AG20443 (cell line): ENCODE measurements at regions not wholly inside any gene's neighbourhood (a gene's known extent, or its start where the extent isn't known, plus 50 kb on each side); places are given as distances from the start of the nearest gene placed in this dataset.

Experiments used
- DNase-seq: peaks from one replicate; pipeline ENCODE4 v3.0.0; 2012; ENCODE audit warnings: low spot score, mixed read lengths

DNA sequence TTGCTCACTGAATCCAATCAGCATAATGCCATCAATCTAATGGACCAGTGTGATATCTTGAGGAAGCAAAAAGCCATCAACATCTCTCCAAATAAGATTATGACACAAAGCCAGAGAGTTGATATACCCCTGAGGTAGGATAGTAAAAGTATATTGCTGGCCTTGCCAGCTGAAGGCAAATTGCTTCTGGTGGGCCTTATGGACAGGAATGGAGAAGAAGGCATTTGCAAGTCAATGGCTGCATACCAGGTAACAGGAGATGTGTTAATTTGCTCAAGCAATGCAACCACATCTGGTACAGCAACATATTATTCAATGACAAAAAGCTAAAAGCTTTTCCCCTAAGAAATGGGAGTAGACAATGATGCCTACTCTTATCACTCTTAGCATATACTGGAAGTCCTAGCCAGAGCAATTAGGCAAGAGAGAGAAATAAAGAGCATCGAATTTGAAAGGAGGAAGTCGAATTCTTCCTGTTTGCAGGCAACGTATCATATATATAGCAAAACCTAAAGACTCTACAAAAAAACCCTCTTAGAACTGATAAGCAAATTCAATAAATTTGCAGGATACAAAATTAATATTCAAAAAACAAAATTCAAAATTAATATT, 216.1 kb upstream of the RASA1 start:
- DNase-seq, result no peak

DNA sequence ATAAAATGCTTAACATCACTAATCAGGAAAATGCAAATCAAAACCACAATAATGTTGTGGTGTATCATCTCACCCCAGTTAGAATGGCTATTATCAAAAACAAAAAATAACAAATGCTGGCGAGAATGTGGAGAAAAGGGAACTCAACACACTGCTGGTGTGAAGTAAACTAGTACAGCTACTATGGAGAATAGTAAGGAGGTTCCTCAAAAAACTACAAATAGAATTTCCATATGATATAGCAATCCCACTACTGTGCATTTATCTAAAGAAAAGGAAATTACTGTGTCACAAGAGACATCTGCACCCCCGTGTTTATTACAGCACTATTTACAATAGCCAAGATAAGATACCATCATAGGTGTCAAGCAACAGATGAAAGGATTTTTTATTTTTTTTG, 214.5 kb upstream of the RASA1 start:
- no peak for DNase-seq

DNA sequence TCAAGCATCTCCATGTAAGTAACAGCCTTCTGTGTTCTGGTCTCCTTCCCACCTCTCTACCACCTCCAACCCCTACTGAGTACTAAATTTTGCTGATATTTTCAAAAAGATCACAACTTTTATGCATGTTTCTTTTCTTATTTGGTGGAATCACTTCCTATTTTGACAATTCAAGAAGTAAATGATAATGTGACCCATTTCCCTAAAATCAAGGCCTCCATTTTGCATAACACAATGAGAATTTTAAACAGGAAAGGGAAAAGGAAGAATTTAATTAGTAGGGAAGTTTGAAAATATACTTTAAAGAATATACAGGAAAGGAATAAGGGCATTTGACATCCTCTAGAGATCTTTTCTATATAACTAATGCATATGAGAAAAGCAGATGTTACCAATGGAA, 212.9 kb upstream of the RASA1 start:
- DNase-seq, result no peak

DNA sequence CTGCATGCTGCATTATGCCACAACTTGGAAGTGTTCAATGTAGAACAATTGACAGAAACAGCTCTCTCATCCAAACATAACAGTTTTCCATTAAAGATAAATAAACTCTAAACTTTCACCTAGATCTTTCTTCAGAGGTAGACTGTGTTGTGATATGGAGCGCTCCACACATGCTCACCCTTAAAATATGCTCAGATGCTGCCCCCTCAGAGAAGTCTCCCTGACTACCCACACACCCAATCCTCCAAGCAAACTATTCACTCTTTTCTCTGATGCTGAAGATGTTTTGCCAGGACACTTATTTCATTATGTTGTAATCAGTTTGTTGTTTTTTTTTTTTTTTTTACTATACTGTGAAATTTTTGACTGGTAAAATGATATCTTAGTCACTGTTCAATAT, 206.6 kb upstream of the RASA1 start:
- peak; percentile 7 for DNase-seq

DNA sequence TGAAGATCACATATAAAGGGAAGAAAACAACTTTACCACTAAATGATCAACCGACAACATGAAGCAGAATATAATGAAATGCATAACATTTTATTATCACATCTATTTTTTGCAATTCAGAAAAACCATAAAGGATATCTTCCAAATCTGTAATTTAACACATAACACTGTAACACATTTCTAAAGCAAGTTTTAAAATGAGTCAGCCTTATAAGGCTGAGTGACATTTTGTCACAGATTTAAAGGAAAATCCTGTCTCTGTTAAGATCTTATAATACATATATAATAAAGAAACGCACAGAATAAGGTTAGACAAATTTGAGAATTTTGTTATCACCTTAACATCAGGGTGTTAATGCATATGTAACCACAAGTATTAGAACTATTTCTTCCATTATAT, 198.4 kb upstream of the RASA1 start:
- no peak for DNase-seq

DNA sequence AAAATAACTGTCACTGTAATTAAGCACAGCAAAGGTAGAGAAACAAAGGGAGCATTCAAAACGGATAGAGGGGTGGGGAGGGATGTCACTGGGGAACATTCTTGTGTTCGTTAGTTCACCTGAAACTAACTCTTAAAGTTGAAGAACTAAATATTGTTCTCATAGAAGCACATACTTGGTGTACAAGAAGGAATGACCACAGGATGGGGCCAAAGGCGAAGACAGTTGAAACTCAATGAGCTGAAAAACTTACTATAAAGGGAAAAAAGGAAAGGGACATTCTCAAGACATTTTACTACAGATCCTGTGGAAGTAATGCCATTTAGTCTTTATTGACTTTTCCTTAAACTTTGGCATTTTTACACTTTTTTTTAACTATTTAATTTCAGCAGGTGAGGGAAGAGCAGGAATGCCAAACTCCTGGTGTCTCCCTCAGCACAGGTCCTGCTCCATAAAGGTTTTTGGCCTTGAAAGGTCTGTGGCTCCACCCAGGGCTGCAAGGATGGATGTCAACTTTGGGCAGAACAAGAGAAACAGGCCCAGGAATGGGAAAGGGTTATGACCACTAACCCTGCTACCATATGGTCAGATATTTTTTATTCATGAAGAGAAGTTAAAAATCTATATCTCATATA, 197.6 kb upstream of the RASA1 start:
- DNase-seq, result peak; percentile 66

DNA sequence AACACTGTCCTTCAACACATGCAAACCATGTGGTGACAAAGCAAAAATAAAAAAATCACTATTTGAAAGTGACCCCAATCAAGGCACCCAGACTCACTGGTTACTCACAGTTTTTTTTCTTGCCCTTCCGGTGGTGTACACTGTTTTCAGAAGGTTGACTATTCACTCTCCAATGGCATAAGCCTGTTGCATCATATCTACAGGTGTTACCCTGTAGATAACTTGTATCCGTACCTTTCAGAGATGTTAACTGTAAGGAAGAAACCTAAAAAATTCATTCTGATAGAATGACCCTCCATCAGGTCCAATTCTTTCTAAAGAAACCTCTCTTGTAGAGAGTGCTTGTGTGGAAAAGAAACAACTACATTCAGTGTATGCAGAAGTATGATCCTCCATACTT, 193.6 kb upstream of the RASA1 start:
- DNase-seq, result no peak

DNA sequence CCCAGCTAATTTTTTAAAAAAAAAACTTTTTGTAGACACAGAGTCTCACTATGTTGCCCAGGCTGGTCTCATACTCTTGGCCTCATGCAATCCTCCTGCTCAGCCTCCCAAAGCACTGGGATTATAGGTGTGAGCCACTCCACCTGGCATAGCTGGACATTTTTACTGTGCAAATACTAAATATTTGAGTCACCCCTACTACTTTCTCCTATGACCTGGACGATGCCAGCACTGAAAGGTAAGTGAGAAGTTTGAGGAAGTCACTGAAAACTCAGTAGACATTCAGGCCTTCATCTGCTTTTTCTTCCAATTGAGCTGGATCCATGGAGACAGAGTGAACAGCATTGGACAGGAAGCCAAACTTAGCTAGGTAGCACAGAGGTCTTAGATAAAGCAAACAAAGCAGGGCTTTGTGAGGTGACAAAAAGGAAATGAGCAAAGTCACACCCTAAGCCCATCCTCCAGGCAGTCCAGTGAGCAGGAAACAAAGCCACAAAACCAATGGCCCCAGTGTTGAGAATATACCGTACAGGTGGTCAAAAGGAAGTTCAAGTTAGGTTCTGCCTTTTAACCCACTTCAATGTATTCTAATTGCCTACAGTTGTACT, 192.6 kb upstream of the RASA1 start:
- no peak for DNase-seq

DNA sequence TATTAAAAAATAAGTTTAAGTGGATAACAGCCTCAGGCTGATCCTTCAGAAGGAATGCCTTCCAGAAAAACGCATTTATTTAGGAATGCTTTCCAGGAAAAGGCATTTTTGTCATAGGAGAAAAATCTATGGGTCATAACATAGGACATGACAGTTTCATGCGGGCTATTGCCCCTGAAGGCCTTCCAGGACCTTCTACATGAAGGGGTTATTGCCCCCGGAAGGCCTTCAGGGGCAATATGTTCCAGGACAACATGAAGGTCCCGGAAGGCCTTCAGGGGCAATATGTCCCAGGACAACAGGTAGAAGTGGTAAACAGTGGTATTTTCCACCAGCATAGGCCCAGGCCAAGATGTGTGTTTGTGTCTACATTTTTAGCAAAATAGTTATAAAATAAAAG, 191.3 kb upstream of the RASA1 start:
- no peak for DNase-seq

DNA sequence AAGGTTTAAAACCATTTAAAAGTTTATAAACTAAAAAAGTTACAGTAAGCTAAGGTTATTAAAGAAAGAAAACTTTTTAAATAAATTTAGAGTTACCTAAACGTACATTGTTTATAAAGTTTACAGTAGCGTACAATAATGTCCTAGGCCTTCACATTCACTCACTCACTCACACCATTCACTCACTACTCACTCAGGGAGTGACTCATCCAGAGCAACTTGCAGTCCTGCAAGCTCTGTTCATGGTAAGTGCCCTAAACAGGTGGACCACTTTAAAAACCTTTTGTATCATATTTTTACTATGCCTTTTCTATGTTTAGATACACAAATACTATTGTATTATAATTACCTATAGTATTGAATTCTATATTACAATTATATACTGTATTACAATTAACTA, 190.8 kb upstream of the RASA1 start:
- no peak for DNase-seq

DNA sequence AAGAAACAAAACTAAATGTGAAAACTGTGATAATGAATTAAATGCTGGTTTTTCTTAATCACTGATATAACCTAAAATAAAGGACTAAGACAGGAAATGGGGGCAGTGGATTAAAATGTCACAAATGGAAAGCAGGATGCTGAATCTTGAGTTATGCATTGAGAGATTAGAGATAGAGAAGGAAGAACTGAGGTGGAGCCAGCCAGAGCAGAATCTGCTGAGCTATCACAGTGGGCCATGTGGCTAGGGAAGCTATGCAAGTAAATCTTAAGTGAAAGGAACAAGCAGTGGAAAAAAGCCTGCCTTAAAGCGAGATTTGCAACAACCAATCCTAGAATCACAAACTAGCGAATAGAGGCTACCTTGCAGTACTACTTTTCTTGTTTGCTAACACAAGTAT, 188.5 kb upstream of the RASA1 start:
- DNase-seq, result no peak

DNA sequence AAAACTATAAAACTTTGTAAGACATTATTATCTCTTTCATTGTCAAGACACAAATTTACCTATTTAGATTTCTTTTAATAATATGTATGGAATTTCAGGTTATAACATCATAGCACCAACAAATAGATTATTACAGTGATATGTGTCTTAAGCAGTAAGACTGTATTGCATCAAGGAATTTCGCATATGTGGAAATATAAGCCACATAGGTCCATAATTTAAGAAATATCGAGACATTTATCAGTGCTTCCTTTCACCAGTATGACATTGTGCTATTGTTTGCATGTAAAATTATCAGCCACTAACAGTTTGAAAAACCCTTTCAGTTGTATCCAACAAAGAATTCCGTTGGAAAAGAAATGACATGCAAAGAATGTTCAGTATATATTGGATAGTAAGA, 186.7 kb upstream of the RASA1 start:
- no peak for DNase-seq

DNA sequence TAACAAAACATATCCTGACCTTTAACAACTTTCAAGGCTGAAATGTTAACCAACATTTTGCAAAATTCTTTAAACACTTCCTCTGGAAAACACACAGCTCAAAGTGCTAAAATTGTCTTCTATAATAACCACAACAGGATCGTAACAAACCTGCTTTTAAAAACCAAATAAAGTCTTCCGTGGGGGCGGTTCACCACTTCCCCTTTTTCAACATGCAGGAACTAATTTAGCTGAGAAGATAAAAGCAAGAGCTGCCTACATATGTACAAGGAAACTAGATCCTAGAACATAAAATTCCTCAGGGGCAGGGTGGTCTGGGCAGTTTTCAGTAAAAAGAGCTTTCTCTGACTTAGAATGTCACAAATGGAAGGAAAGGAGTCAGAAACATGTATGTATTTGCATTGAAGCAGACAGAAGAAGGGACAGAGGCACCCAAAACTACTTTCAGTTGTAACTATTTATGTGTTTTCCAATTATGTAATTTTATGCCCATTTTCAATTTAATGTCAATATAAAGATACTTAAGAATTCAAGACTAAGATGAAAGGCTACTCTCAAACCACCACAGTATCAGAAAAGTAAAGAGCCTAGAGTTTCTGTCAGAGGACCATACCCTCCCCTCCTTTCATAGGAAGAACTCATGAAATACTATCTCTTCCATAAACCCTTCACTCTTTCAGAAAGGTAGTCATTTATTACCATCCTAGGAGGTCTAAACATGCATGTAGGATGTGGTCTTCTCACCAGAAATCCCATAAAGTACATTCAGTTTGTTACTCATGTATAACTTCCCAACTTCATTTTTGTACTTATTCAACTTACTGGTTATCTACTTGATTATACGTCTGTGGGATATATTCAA, 185.9 kb upstream of the RASA1 start:
- no peak for DNase-seq

DNA sequence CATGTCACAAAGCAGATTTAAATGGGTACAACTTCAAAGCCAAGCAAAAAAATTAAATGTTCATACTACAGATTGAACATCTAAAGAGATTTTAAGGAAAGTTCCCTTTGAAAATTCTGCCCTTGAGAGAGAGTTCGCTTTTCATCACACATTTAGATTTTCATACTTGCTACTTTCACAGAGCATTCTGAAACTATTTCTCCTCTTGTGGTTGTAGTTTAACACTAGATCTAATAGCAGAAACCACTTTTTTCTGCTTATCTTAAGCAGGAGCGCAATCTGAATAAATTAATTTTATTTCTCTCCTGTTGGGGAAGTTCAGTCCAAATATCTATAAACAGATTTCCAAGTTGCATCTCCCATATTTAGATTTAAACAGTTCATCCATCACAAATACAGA, 173.3 kb upstream of the RASA1 start:
- DNase-seq, result no peak

DNA sequence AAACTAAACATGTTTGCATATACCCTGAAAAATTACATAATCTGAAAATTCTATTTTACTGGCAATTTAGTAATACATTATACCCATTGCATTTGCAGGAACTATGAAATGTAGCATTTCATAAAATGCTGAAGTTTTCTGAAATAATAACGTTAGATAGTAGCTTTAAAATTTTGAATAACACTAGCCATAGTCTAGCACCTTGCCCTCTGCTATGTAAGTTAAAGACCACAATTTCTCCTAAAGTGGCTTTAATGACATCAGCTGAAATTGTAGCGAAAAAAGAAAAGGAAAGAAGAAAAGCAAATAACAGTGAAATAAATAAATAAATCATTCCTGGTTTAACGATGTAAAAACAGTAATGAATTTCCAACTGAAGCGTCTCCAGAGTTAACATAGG, 172.8 kb upstream of the RASA1 start:
- no peak for DNase-seq

DNA sequence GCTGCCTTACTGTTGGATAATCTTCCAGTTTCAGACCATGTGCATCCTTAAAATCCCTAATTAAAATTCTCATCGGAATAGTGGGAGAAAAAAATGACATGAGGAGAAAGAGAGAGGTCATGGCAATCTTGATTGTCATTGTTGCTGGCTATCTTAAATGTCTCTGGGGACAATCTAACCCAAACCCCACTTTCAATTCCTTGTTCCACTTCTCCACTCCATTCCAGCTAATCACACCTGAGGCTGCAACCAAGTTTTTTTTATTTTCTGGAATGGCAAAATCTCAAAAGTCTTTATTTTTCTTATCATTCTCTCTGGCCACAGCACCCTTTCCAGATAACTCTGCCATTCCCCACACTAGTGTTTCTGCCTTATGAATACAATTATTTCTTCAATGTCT, 171.9 kb upstream of the RASA1 start:
- no peak for DNase-seq

DNA sequence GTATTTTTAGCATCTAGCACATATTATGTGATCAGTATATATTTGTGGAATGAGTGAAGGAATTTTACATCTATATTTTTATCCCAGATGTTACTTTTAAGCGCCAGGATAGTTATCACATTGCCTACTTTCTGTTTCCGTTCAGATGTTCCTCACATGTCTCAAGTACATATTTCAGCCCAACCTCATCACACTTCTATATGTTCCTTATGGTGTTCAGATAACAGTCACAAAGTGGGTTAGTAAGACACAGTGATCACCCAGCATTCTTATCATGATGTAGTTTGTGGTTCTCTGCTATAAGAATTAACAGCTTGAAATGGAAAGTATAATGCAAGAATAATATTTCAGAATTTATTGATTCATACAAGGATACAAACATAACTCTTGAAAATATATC, 170.0 kb upstream of the RASA1 start:
- no peak for DNase-seq

DNA sequence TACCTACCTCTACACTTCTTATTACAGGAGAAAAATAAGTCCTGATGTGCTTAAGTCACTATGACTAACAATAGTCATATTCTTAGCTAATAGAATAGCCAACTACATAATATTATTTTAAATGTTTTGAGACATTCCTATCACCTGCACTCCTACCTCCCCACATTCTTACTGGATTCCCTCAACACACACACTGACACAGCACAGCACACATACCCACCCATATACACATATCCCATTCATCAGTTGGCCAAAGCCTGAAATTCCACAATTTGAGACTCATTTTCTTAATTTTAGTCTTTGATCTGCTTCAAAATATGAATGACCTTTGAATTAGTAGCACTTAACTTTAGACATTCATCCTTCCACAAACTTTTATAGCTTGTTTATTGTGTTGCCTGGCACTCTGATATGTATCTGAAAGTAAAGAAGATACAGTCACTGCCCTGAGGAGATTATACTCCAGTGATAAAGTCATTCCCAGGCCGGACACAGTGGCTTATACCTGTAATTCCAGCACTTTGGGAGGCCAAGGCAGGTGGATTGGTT, 168.3 kb upstream of the RASA1 start:
- no peak for DNase-seq

DNA sequence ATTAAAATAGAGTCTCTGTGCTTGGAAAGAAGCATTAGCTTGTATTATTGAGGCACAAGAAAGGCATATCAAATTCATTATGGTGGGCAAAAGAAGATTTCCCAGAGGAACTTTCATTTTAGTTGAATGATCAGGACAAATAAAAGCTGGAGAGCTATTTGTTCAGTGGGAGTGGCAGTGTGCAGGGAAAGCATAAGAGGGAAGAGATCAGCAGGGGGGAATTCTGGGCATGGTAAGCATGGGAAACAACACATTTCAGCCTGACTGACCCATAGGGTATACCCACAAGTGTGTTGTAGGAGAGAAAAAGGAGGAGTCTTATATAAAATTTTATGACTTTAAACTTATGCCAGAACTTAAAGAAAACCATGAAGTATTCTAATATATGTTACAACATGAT, 167.7 kb upstream of the RASA1 start:
- no peak for DNase-seq

DNA sequence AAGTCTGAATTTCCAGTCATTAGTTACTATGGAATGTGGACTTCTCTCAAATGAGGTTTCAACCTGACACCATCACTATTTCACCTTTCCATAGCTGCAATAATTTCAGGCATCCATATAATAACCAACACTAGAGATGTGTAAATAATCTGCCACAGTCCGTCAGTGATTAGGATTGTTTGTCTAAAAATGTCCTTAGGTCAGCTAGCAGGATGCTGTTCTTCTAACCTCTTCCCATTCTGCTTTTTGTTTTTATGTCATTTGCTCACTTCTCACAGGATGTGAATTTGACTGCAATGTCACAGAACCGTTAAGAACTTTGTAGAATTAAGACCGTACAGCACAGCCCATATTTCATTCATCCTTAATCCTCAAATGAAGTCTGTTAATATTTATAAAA, 166.4 kb upstream of the RASA1 start:
- DNase-seq, result no peak

DNA sequence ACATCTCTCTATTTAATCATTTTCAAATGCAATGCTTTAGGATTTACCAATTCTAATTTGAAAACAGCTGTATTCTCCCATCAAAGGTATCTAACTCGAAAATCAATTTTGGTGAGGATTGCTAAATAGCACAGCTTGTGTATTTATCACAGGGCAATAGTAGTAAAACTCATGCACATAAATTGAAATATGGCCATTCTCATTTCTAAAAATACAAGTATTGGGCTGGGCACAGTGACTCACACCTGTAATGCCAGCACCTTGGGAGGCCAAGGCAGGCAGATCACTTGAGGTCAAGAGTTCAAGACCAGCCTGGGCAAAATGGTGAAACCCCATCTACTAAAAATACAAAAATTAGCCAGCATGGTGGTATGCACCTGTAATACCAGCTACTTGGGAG, 164.8 kb upstream of the RASA1 start:
- DNase-seq, result no peak

DNA sequence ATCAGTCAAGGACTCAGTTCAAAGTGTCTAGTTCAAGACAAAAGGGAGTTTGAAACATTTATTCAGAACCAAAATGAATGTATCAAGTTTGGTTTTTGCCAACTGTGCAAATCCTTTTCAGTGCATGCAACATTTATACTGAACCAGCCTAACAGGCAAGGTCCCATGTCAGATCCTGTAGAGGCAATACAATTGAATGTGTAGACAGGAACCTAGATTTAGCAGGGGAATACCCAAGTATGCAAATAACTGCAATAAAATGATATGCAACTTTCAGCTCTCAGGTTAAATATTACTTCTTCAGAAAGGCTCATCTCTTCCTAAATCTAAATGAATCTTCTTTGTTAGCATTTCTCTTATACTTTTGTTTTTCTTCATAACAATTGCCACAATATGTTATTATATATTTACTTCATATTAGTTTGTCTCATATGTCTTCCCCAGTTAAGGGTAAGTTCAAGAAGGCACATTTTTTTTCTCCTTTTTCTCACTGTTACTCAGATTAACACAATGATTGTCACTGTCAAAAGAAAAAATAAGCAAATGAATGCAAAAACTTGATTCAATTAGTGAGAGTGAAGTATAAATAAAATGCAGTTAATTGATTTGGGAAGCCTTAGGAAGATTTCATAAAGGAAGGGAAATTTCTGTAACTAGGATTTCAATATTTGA, 163.9 kb upstream of the RASA1 start:
- no peak for DNase-seq
